GM23338 (cell line): ENCODE measurements at regions not wholly inside any gene's neighbourhood (a gene's known extent, or its start where the extent isn't known, plus 50 kb on each side); places are given as distances from the start of the nearest gene placed in this dataset.

Source experiments
- ATAC-seq: fragments of 200-7000 bp; cut with Tn5 transposase; 3 replicates; pipeline ENCODE4 v1.9.1; 2020
- DNase-seq: peaks from one replicate; pipeline ENCODE4 v3.0.0-alpha.2; 2015; ENCODE audit warnings: low spot score
- H2AFZ ChIP-seq: fragments of 200-600 bp; sonication (generic); 2 replicates; pipeline ENCODE4 v1.8.0; 2016; ENCODE audit warnings: antibody characterized with exemption, mild to moderate bottlenecking, moderate library complexity
- H3F3A ChIP-seq: fragments of 200-600 bp; sonication (generic); replicated peaks from 2 replicates; pipeline ENCODE4 v1.8.0; 2017; ENCODE audit warnings: antibody characterized with exemption, mixed run types, low read depth
- H3K27ac ChIP-seq: fragments of 200-600 bp; sonication (generic); 2 replicates; pipeline ENCODE4 v1.6.1; 2016; ENCODE audit warnings: low read depth
- H3K27me3 ChIP-seq: fragments of 200-600 bp; sonication (generic); 2 replicates; pipeline ENCODE4 v1.8.0; 2016; ENCODE audit warnings: mild to moderate bottlenecking, mixed run types, moderate library complexity; ENCODE audit not compliant: insufficient read depth
- H3K36me3 ChIP-seq: fragments of 200-600 bp; sonication (generic); 2 replicates; pipeline ENCODE4 v1.8.0; 2016; ENCODE audit warnings: mild to moderate bottlenecking; ENCODE audit not compliant: insufficient read depth
- H3K4me1 ChIP-seq: fragments of 200-600 bp; sonication (generic); 2 replicates; pipeline ENCODE4 v1.8.0; 2016; ENCODE audit warnings: mild to moderate bottlenecking, moderate library complexity; ENCODE audit not compliant: insufficient read depth
- H3K4me2 ChIP-seq: fragments of 200-600 bp; sonication (generic); 2 replicates; pipeline ENCODE4 v1.7.1; 2017; ENCODE audit warnings: mixed run types
- H3K4me3 ChIP-seq: fragments of 200-600 bp; sonication (generic); 2 replicates; pipeline ENCODE4 v1.6.1; 2016; ENCODE audit warnings: mixed run types
- H3K79me2 ChIP-seq: fragments of 200-600 bp; sonication (generic); replicated peaks from 2 replicates; pipeline ENCODE4 v1.8.0; 2017; ENCODE audit warnings: mild to moderate bottlenecking; ENCODE audit not compliant: insufficient read depth
- H3K9me2 ChIP-seq: fragments of 200-600 bp; sonication (generic); 2 replicates; pipeline ENCODE4 v1.8.0; 2017; ENCODE audit not compliant: insufficient read depth
- H4K20me1 ChIP-seq: fragments of 200-600 bp; sonication (generic); replicated peaks from 2 replicates; pipeline ENCODE4 v1.8.0; 2017; ENCODE audit warnings: mild to moderate bottlenecking; ENCODE audit not compliant: insufficient read depth
- H3K27ac Mint-ChIP-seq: 2 replicates; pipeline ENCODE4 v1.8.0; 2020; ENCODE audit warnings: inconsistent platforms, mild to moderate bottlenecking, moderate library complexity, mixed read lengths
- H3K27me3 Mint-ChIP-seq: 3 replicates; pipeline ENCODE4 v1.8.0; 2022; ENCODE audit warnings: low read depth, mild to moderate bottlenecking, moderate library complexity, mixed read lengths, inconsistent platforms; ENCODE audit not compliant: insufficient read depth, poor library complexity
- H3K36me3 Mint-ChIP-seq: 3 replicates; pipeline ENCODE4 v1.8.0; 2021; ENCODE audit warnings: low read depth, mild to moderate bottlenecking, inconsistent platforms, moderate library complexity, mixed read lengths
- H3K4me1 Mint-ChIP-seq: 3 replicates; pipeline ENCODE4 v1.8.0; 2020; ENCODE audit warnings: mild to moderate bottlenecking, inconsistent platforms, mixed read lengths
- H3K4me3 Mint-ChIP-seq: 3 replicates; pipeline ENCODE4 v1.8.0; 2021; ENCODE audit warnings: moderate library complexity, mild to moderate bottlenecking, inconsistent platforms, mixed read lengths
- H3K9me3 Mint-ChIP-seq: 3 replicates; pipeline ENCODE4 v1.8.0; 2020; ENCODE audit warnings: moderate library complexity, mild to moderate bottlenecking, inconsistent platforms, mixed read lengths
- ZNF114 ChIP-seq: fragments of 250-450 bp; sonication (Bioruptor Pico); IDR thresholded peaks from 2 replicates; pipeline ENCODE4 v1.5.0; 2020; ENCODE audit warnings: mild to moderate bottlenecking, moderate library complexity
- ZNF331 ChIP-seq: fragments of 250-450 bp; sonication (Bioruptor Pico); IDR thresholded peaks from 2 replicates; pipeline ENCODE4 v1.5.0; 2020; ENCODE audit warnings: low read depth, mild to moderate bottlenecking, moderate library complexity
- TF ChIP-seq, protein P1 (sequence below): fragments of 250-450 bp; sonication (Bioruptor Pico); IDR thresholded peaks from 2 replicates; pipeline ENCODE4 v1.5.0; 2020; ENCODE audit warnings: mild to moderate bottlenecking, moderate library complexity
- TF ChIP-seq, protein P2 (sequence below), 2 experiments: fragments of 200-600 bp in 1 of 2; sonication (generic) in 1 of 2; conservative IDR thresholded peaks; 2 replicates each; pipeline versions ENCODE4 v1.5.1 to v1.6.1; 2016 to 2017; ENCODE audit warnings: antibody characterized with exemption in 2 of 2, low read depth in 2 of 2, mild to moderate bottlenecking in 2 of 2, moderate library complexity in 1 of 2
- TF ChIP-seq, protein P3 (sequence below): IDR thresholded peaks from 2 replicates; pipeline ENCODE4 v1.6.1; 2016; ENCODE audit warnings: antibody characterized with exemption

DNA sequence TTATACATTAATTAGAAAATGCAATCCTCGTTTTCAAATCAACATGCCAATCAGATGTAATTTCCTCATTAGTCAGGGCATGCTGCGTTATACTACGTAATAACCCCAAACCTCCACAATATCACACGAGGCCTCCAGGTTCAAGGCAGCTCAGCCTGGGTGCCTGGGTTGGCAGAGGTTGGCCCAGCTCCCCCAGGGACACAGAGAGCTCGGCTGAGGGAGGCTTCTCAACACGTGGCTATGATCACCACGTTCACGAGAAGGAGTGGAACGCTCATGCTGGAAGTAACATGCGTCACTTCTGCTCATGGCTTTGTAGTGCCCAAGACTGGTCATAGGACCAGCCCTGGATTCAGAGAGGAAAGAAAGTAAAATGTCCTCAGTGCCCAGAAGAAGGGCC, 144.9 kb upstream of the SOX1 start (continued):
- TF ChIP-seq, protein P1, sequence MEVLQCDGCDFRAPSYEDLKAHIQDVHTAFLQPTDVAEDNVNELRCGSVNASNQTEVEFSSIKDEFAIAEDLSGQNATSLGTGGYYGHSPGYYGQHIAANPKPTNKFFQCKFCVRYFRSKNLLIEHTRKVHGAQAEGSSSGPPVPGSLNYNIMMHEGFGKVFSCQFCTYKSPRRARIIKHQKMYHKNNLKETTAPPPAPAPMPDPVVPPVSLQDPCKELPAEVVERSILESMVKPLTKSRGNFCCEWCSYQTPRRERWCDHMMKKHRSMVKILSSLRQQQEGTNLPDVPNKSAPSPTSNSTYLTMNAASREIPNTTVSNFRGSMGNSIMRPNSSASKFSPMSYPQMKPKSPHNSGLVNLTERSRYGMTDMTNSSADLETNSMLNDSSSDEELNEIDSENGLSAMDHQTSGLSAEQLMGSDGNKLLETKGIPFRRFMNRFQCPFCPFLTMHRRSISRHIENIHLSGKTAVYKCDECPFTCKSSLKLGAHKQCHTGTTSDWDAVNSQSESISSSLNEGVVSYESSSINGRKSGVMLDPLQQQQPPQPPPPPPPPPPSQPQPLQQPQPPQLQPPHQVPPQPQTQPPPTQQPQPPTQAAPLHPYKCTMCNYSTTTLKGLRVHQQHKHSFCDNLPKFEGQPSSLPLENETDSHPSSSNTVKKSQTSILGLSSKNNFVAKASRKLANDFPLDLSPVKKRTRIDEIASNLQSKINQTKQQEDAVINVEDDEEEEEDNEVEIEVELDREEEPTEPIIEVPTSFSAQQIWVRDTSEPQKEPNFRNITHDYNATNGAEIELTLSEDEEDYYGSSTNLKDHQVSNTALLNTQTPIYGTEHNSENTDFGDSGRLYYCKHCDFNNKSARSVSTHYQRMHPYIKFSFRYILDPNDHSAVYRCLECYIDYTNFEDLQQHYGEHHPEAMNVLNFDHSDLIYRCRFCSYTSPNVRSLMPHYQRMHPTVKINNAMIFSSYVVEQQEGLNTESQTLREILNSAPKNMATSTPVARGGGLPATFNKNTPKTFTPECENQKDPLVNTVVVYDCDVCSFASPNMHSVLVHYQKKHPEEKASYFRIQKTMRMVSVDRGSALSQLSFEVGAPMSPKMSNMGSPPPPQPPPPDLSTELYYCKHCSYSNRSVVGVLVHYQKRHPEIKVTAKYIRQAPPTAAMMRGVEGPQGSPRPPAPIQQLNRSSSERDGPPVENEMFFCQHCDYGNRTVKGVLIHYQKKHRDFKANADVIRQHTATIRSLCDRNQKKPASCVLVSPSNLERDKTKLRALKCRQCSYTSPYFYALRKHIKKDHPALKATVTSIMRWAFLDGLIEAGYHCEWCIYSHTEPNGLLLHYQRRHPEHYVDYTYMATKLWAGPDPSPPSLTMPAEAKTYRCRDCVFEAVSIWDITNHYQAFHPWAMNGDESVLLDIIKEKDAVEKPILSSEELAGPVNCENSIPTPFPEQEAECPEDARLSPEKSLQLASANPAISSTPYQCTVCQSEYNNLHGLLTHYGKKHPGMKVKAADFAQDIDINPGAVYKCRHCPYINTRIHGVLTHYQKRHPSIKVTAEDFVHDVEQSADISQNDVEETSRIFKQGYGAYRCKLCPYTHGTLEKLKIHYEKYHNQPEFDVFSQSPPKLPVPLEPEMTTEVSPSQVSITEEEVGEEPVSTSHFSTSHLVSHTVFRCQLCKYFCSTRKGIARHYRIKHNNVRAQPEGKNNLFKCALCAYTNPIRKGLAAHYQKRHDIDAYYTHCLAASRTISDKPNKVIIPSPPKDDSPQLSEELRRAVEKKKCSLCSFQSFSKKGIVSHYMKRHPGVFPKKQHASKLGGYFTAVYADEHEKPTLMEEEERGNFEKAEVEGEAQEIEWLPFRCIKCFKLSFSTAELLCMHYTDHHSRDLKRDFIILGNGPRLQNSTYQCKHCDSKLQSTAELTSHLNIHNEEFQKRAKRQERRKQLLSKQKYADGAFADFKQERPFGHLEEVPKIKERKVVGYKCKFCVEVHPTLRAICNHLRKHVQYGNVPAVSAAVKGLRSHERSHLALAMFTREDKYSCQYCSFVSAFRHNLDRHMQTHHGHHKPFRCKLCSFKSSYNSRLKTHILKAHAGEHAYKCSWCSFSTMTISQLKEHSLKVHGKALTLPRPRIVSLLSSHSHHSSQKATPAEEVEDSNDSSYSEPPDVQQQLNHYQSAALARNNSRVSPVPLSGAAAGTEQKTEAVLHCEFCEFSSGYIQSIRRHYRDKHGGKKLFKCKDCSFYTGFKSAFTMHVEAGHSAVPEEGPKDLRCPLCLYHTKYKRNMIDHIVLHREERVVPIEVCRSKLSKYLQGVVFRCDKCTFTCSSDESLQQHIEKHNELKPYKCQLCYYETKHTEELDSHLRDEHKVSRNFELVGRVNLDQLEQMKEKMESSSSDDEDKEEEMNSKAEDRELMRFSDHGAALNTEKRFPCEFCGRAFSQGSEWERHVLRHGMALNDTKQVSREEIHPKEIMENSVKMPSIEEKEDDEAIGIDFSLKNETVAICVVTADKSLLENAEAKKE (CRISPR knock-in tag): no peak
- TF ChIP-seq, protein P2, sequence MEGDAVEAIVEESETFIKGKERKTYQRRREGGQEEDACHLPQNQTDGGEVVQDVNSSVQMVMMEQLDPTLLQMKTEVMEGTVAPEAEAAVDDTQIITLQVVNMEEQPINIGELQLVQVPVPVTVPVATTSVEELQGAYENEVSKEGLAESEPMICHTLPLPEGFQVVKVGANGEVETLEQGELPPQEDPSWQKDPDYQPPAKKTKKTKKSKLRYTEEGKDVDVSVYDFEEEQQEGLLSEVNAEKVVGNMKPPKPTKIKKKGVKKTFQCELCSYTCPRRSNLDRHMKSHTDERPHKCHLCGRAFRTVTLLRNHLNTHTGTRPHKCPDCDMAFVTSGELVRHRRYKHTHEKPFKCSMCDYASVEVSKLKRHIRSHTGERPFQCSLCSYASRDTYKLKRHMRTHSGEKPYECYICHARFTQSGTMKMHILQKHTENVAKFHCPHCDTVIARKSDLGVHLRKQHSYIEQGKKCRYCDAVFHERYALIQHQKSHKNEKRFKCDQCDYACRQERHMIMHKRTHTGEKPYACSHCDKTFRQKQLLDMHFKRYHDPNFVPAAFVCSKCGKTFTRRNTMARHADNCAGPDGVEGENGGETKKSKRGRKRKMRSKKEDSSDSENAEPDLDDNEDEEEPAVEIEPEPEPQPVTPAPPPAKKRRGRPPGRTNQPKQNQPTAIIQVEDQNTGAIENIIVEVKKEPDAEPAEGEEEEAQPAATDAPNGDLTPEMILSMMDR (conservative IDR thresholded peaks at IDR 0.05; ENCODE audit: low read depth in 2 of 2): no peak
- TF ChIP-seq ZNF331 (CRISPR knock-in tag) (no peak), ZNF114 (CRISPR knock-in tag) (no peak)
- TF ChIP-seq, protein P3, sequence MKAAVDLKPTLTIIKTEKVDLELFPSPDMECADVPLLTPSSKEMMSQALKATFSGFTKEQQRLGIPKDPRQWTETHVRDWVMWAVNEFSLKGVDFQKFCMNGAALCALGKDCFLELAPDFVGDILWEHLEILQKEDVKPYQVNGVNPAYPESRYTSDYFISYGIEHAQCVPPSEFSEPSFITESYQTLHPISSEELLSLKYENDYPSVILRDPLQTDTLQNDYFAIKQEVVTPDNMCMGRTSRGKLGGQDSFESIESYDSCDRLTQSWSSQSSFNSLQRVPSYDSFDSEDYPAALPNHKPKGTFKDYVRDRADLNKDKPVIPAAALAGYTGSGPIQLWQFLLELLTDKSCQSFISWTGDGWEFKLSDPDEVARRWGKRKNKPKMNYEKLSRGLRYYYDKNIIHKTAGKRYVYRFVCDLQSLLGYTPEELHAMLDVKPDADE: no peak

DNA sequence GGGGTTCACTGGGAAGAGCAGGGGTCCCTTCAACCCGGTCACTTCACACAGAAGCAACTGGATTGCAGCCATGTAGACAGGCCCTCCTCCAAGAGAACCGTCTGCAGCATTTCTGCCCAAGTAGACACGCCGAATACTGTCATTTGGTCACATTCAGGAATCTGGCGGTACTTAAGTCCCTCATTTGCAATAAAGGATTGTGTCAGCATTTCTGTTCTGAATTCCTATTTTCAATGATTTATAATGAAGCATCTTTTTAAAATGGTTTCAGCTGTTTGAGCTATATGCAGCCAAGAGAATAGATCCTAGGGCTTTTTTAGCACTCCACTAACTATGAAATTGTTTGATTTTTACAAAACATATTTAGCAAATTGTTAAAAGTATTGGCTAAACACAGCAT, 143.5 kb upstream of the SOX1 start:
- Histone ChIP-seq H3K9me2 (no peaks in the 10 kb centered on the region), H3F3A (no peaks in the 10 kb centered on the region), H3K27me3 (no peaks in the 10 kb centered on the region), H3K4me3 (no peak overlapping the region), H3K27ac (no peak overlapping the region), H4K20me1 (no peaks in the 10 kb centered on the region), H3K4me2 (no peak overlapping the region), H3K36me3 (no peaks in the 10 kb centered on the region), H2AFZ (no peak overlapping the region), H3K4me1 (no peaks in the 10 kb centered on the region; the same call in 1 of the 2 replicates), H3K79me2 (no peaks in the 10 kb centered on the region)
- Mint-ChIP-seq H3K36me3 (no peaks in the 10 kb centered on the region), H3K27ac (no peak overlapping the region), H3K9me3 (no peaks in the 10 kb centered on the region), H3K27me3 (peaks cover 12% of the 10 kb centered on the region), H3K4me3 (no peak overlapping the region), H3K4me1 (peaks cover 17% of the 10 kb centered on the region)
- ATAC-seq (no peak), DNase-seq (no peak)
- TF ChIP-seq, protein P1 (CRISPR knock-in tag): no peak
